Activated CD4-positive, CD25-positive, alpha-beta regulatory T cell treated with anti-CD3 and anti-CD28 coated beads, Interleukin-2, amount 50 U/mL, for 16 hours (primary cell): ENCODE measurements at regions not wholly inside any gene's neighbourhood (a gene's known extent, or its start where the extent isn't known, plus 50 kb on each side); places are given as distances from the start of the nearest gene placed in this dataset.

Experiments
- DNase-seq: peaks from one replicate; pipeline ENCODE4 v3.0.0-alpha.2; 2020; ENCODE audit warnings: low read depth, low spot score

DNA sequence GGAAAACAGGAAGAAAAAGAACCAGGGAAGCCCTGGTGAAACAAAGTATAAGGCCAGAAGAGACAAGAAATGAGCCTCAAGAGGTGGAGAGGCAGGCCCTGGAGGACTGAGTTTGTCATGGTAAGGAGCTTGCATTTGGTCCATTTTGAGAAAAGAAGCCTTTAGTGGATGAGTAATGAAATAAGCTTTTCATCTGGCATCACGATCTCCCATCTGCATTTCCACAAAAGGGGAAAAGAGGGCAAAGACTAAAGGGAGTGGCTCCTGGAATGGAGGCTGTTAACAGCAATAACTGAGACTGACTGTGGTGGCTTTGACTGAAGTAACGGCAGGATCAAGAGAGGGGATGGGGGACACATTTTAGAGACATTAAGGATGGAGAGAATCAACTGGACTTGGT, 148.8 kb upstream of the NBEA start:
- DNase-seq = no peak

- no peak for DNase-seq
Observed at GRCh38 chr13:34803756-34804155, 138.3 kb upstream of the NBEA start.

DNA sequence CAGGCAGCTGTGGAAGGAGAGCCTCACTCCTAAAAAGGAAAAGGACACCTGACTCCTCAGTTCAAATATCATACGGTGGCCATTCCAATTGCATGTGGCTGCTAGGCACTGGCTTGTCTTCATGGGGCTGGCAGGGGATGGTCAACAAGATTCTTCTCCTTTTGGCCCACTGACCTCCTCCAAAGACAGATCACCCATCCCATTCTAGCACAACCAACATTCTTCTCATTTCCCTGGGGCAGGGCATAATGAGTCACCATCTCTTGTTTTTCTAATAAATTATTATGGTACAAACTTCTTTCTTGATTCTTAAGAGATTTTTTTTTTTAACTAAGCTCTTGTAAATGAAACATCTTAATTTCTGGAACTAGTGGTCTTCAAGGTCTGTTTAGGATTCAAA, 136.7 kb upstream of the NBEA start:
- DNase-seq = no peak

DNA sequence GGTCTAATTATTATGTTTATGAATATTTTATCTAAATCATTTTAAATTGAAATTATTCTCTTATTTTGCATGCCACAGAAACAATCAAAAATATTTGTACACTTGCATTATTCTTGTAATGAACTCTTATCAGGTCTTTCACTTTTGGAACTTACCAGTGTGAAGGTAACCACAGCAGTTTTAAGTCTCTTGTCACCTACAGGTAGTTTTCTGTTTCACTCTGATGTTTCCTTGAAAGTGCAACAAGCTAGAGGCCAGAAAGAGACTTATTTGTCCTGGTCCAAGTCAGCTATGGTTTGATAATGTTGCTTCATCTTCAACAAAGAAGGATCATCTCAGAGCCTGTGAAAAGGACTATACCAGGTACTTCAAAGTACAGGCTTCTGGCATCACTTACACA, 133.4 kb upstream of the NBEA start:
- DNase-seq = no peak

DNA sequence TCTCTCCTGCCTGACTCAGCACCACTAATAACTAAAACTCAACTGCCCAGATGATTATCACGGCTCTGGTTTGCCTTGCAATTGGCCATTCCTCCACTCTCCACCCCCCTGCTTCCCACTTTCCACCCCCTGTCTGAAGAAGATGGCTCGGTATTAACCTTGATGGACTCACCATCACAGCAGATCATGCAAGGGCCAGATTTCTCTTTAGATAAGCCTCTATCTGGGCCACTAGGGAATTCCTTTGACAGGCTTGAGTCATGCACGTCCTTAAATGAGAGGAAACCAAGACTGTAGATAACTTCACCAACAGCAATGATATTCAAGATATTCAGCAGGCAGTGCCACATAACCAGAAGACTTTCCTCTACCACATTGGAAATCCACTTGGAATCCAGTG, 131.1 kb upstream of the NBEA start:
- DNase-seq = no peak

GRCh38 chr13:34815526-34815925, 126.5 kb upstream of the NBEA start:
- no peak for DNase-seq

- no peak for DNase-seq
Observed at GRCh38 chr13:34816245-34816884, 125.7 kb upstream of the NBEA start.

DNA sequence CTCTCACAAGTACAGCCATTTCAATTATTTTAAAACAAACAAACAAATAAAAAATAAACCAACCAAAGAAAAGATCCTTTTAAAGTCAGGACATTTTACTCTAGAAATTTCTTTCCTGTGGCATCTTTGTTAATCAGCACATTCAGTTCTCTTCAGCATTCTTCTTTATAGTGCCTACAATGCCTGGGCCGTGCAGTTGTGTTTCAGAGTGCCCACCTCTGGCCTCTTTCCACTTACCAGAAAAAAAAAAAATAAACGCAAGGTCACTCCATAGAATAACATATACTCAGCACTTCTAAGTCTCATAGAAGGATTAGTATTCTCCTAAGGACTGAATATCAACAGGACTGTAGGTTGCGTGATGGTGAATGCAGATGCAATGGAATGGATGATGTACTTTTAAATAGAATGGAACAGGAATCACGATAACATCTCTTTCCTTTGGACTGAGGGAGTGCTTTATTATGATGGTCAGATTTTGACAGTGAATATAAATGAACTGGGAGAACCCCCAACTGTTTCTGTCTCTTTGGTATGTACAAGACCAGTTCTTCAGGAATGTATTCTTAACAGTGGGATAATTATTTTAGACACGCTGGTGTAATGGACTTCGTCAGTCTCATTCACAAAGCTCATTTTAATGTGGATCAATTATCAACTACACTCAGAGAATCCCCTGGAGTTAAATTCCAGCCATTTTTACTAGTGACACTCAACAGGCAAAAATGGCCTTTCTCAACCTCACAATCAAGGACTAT, 125.0 kb upstream of the NBEA start:
- DNase-seq = no peak

GRCh38 chr13:34822650-34823049, 119.4 kb upstream of the NBEA start:
- no peak for DNase-seq

DNA sequence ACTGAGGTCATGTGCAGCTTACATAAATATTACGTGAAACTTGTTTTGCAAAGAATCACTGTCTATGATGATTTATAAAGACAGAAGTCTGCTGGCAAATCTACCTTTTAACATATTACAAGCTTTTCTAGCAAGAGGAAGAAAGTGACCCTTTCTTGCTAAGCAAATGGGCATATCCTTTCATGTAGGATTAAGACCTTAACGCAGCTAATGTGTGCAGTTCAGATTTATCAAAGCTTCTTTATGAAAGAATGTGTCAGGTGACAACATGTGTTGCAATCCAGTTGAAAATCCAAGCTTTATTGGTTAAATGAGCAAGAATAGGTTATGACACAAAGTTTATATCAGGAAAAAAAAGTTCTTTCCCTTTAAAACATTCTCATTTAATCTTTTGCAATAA, 115.6 kb upstream of the NBEA start:
- DNase-seq = no peak

GRCh38 chr13:34833562-34834182, 108.4 kb upstream of the NBEA start:
- no peak for DNase-seq

- DNase-seq = no peak
Observed at GRCh38 chr13:34842466-34842865, 99.6 kb upstream of the NBEA start.

DNA sequence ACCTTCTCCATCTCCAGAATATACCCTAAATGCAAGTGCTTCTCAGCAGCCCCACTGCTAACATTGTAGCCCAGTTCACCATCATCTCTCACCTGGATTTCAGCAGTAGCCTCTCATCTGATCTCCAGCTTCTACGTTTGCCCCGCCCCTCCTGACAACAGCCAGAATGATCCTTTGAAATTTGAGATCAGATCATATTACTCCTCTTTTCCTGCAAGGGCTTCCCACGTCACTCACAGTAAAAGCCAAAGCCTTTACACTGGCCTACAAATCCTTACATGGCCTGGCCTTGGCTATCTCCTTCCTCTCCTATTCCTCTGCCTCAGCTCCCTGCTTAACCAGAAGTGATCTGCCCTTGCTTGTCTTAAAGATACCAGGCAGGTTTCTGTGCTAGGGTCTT, 94.3 kb upstream of the NBEA start:
- DNase-seq = no peak

DNA sequence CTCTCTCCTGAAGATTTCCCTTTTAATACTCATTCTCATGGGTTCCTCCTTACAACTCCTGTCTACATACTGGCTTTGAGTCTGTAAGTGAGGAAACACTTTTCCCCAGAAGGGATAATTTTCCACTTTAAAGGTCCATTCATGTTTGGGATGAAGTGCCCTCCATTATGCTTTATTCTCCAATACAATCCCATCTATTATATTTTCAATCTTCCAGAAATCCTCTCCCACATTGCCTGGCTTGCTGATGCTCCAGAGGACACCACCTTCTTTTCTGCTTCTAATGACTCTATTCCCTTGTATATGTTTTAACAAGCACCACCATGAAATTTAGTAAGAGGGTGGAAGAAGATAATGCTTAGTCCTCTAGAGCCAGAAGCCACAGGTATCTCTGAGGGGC, 92.7 kb upstream of the NBEA start:
- no peak for DNase-seq

DNA sequence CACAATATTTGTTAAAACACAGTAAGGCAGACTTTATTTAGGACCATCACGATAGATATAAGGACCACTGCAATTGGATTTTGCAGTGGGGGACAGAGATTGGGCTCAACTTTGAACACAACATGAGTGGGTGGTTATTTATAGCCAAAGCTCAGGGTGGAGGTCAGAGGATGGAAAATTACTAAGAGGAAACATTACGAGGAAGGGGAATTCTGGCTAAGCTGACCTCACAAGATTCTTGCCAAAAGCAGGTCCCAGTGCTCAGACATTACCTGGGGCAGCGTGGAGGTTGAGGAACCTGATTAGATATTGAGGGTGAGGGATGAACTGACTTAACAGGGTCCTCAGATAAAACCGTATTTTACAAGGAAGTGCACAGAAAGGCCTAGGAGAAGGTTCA, 88.9 kb upstream of the NBEA start:
- DNase-seq = no peak

DNA sequence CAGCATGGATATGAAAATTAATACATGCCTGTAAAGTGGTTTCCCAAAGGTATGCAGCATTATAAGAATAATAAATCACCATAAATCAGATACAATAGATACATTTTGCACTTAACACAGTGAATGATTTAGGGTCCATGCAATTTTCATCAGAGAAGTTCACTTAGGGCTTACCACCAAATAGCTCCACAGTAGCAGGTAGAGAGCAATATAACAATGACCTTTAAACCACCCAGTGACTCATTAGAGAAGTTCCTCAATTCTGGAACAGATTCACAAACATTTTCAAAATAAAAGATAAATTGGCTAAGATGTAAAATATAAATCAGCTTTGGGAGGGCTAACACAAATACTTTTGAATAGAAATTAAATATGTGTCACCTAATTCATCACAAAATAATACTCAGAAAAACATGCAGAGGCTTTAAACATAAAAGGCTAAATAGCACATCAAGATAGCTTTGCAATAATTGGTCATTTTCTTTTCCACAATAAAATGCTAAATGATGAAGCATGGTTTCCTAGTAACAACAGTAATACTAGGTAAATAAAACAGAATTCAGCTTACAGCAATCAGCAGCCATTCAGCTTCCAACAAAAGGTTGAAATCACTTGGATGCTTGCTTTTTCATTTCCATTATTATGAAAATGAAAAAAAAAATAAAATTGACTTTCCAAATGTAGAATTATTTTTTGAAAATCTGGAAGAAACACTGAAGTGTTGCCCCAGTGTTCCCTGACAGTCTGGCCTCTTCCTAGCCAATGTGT, 84.3 kb upstream of the NBEA start:
- DNase-seq = no peak

DNA sequence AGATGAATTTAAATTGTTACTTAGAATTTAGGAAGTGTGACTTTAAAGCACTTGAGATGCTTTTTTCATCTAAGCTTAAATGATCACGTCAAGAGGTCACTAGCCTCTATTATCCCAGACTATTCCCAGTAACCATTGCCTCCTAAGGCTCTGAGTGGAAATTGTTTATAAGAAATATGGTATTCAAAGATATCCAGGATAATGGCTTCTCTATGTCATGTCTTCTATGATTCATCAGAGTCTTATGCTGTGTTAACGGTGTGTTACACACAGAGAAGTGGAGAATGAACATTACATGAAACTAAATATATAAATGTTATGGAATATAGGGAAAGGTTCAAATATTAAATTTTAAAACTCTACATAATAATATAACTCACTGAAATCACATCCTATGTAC, 79.8 kb upstream of the NBEA start:
- DNase-seq = no peak

DNA sequence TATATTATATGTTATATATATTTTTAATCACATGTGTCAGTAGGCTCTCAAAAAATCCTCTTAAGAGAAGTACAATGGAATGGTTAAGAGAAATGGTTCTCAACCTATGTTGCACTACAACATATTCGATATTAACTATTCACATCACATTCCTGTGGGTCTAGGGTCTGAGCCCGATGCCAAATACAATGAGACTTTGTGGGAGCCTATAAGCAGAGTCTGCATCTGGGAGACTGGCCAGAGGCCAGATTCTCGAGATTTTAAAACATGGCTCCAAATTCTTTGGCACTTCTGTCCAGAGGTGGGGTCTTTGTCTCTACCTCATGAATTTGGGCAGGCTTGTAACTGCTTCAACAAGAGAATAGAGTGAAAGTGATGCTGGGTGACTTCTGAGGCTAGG, 79.4 kb upstream of the NBEA start:
- DNase-seq = no peak

DNA sequence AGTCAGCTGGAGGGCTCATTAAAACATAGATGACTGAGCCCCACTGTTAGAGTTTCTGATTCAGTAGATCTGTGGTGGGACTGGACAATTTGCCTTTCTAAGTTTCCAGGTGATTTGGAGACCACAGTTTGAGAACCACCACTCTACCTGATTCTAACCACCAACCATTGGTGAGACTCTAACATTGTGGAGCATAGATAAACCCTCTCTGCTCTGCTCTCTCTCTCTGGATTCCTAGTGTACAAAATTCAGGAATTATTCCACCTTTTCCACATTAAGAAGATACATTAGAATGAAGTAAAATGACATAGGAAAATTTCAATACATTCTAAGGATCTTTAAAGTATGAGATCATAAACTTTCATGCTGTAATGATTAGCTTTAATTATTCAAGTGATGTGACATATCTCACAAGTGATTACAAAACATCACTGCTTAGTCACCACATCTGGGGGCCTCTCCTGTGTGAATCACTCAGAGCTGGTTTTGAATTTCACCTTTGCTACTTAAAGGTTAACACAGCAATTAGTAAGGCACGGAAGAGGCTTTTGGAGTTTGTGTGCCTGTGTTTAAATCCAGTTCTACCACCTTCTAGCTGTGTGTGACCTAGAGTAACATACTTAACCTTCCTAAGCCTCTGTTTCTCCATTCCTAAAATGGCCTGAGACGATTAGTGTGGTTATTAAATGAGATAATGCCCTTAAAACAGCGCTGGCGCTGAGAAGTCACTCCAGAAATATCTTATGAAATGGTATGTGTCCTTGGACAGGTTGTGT, 78.5 kb upstream of the NBEA start:
- DNase-seq = no peak

DNA sequence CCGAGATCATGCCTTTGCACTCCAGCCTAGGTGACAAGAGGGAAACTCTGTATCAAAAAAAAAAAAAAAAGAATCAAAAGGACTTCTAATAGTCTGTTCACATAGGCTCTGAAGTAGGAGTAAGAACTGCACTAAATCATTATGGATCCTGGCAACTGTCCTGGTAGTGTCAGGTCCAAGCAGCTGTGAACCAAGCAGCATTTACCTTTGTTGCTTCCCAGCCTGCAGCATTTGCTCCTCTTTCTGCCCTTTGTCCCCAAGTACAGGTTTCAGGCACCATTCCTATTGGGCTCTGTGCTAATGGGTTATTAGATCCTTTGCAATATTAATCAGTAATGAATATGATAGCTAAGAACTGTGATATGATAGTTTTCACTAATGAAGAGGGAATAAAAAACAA, 77.4 kb upstream of the NBEA start:
- no peak for DNase-seq

DNA sequence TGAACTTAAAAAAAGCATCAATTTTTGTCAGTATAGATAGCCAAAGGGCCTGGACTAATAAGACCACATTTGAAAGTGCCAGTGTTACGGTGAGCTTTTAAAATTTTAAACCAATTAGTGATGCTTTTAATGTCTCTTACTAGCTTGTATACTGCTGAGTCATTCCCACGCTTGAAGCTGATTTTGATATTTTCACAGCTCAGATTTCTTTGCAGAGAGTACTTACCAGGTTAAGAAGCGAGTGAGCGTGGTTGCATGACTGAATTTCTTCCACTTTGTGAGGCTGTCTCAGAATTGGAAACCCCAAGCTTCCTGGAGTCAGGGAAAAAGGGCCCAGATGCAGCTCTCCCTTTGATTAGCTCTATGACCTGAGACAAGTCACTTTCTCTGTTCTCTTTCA, 74.5 kb upstream of the NBEA start:
- no peak for DNase-seq

GRCh38 chr13:34868733-34869132, 73.3 kb upstream of the NBEA start:
- no peak for DNase-seq
